22Rv1 (cell line): ENCODE measurements at regions not wholly inside any gene's neighbourhood (a gene's known extent, or its start where the extent isn't known, plus 50 kb on each side); places are given as distances from the start of the nearest gene placed in this dataset.

Source experiments
- H3K27ac ChIP-seq: fragments of 450-650 bp; 2 replicates; pipeline ENCODE4 v1.5.1; 2017
- CTCF ChIP-seq: fragments of 450-650 bp; IDR thresholded peaks from 2 replicates; pipeline ENCODE4 v1.5.1; 2017; ENCODE audit warnings: mild to moderate bottlenecking
- ZFX ChIP-seq: fragments of 450-650 bp; IDR thresholded peaks from 2 replicates; pipeline ENCODE4 v1.6.1; 2017; ENCODE audit warnings: antibody characterized with exemption, borderline replicate concordance

- TF ChIP-seq ZFX: no peak
- TF ChIP-seq CTCF: no peak
- no peak overlapping the region for H3K27ac ChIP-seq
Measured at GRCh38 chr22:27488456-27489177, 312.9 kb downstream of the MN1 start.

- no peak overlapping the region for H3K27ac ChIP-seq
- no peak for TF ChIP-seq ZFX
- TF ChIP-seq CTCF: no peak
Measured at GRCh38 chr22:27489178-27489675, 312.3 kb downstream of the MN1 start.

GRCh38 chr22:27490080-27490479 lies 311.5 kb downstream of the MN1 start:
- H3K27ac ChIP-seq: no peak overlapping the region
- TF ChIP-seq CTCF: no peak

- TF ChIP-seq ZFX (no peak), CTCF (no peak)
Measured at GRCh38 chr22:27491888-27492287, 309.7 kb downstream of the MN1 start.

GRCh38 chr22:27492566-27493201 lies 308.9 kb downstream of the MN1 start:
- no peak for TF ChIP-seq ZFX
- TF ChIP-seq CTCF: no peak

More at GRCh38 chr22:27491888-27492287, 309.7 kb downstream of the MN1 start:
- H3K27ac ChIP-seq: no peak overlapping the region

GRCh38 chr22:27493796-27494195 lies 307.8 kb downstream of the MN1 start:
- no peak overlapping the region for H3K27ac ChIP-seq
- TF ChIP-seq ZFX (no peak), CTCF (no peak)

More at GRCh38 chr22:27492566-27493201, 308.9 kb downstream of the MN1 start:
- H3K27ac ChIP-seq: no peak overlapping the region

- no peak overlapping the region for H3K27ac ChIP-seq
- no peak for TF ChIP-seq CTCF
- no peak for TF ChIP-seq ZFX
Measured at GRCh38 chr22:27494785-27495184, 306.8 kb downstream of the MN1 start.
